HEK293 (cell line): ENCODE measurements at regions not wholly inside any gene's neighbourhood (a gene's known extent, or its start where the extent isn't known, plus 50 kb on each side); places are given as distances from the start of the nearest gene placed in this dataset.

ENCODE experiments used
- CTCF ChIA-PET: fragments of 350-600 bp; formaldehyde crosslinking; extraction: SDS; loops from one replicate; lab custom pipeline; 2021; ENCODE audit warnings: antibody characterized with exemption; lab: Yijun Ruan, JAX
- POLR2A ChIA-PET: fragments of 300-600 bp; formaldehyde crosslinking; extraction: SDS; loops from one replicate; lab custom pipeline; 2020; ENCODE audit warnings: antibody characterized with exemption, inconsistent platforms; lab: Yijun Ruan, JAX
- H3K27ac ChIP-seq: fragments of 200-500 bp; sonication (Bioruptor generic); 2 replicates; pipeline ENCODE4 v1.5.1; 2014; ENCODE audit warnings: low read depth, low read length, control low read depth, inconsistent platforms; ENCODE audit errors: extremely low read depth
- H3K36me3 ChIP-seq, 2 experiments: fragments of 200-500 bp in 1 of 2; sonication (Bioruptor generic) in 1 of 2; 1 replicate in 1 of 2; 2 replicates in 1 of 2; pipeline ENCODE4 v1.5.1; 2014 to 2017; ENCODE audit warnings: inconsistent platforms in 2 of 2, low read length in 2 of 2; ENCODE audit not compliant: control insufficient read depth in 2 of 2, insufficient read depth in 1 of 2
- H3K4me1 ChIP-seq: fragments of 200-500 bp; sonication (Bioruptor generic); 2 replicates; pipeline ENCODE4 v1.5.1; 2014; ENCODE audit warnings: mild to moderate bottlenecking, low read length, inconsistent platforms; ENCODE audit not compliant: control insufficient read depth, insufficient read depth
- H3K4me3 ChIP-seq: 2 replicates; pipeline ENCODE4 v1.5.1; 2011; ENCODE audit warnings: low read depth, mild to moderate bottlenecking, control low read depth, low read length, moderate library complexity
- H3K9me3 ChIP-seq: fragments of 200-500 bp; sonication (Bioruptor generic); 2 replicates; pipeline ENCODE4 v1.5.1; 2014; ENCODE audit warnings: low read depth, low read length, inconsistent platforms; ENCODE audit not compliant: control insufficient read depth, insufficient read depth
- EGR2 ChIP-seq: fragments of 450-650 bp; formaldehyde crosslinking; IDR thresholded peaks from 2 replicates; pipeline ENCODE4 v1.5.1; 2016; ENCODE audit warnings: low read depth, missing biosample characterization, missing genetic modification characterization
- PRDM1 ChIP-seq: fragments of 450-650 bp; formaldehyde crosslinking; IDR thresholded peaks from 2 replicates; pipeline ENCODE4; 2016; ENCODE audit warnings: missing biosample characterization, missing genetic modification characterization
- PRDM6 ChIP-seq: fragments of 450-650 bp; formaldehyde crosslinking; IDR thresholded peaks from 2 replicates; pipeline ENCODE4 v1.5.1; 2017; ENCODE audit warnings: missing biosample characterization, missing genetic modification characterization
- REPIN1 ChIP-seq: fragments of 450-650 bp; formaldehyde crosslinking; IDR thresholded peaks from 2 replicates; pipeline ENCODE4 v1.5.1; 2017; ENCODE audit warnings: missing biosample characterization, missing genetic modification characterization, low read depth
- REST ChIP-seq: fragments of 450-650 bp; formaldehyde crosslinking; IDR thresholded peaks from 2 replicates; pipeline ENCODE4 v1.5.1; 2016; ENCODE audit warnings: missing biosample characterization, missing genetic modification characterization
- TRIM28 ChIP-seq: IDR thresholded peaks from 2 replicates; pipeline ENCODE4 v1.6.1; 2011; ENCODE audit warnings: low read length, control low read depth, borderline replicate concordance
- ZBTB1 ChIP-seq: fragments of 450-650 bp; formaldehyde crosslinking; IDR thresholded peaks from 2 replicates; pipeline ENCODE4 v1.5.1; 2016; ENCODE audit warnings: missing biosample characterization, missing genetic modification characterization
- ZFP3 ChIP-seq: fragments of 450-650 bp; formaldehyde crosslinking; IDR thresholded peaks from 2 replicates; pipeline ENCODE4 v1.5.1; 2016; ENCODE audit warnings: low read depth, missing biosample characterization, missing genetic modification characterization
- ZNF121 ChIP-seq: fragments of 450-650 bp; formaldehyde crosslinking; IDR thresholded peaks from 2 replicates; pipeline ENCODE4 v1.5.1; 2016; ENCODE audit warnings: missing biosample characterization, missing genetic modification characterization
- ZNF155 ChIP-seq: fragments of 450-650 bp; formaldehyde crosslinking; IDR thresholded peaks from 2 replicates; pipeline ENCODE4 v1.5.1; 2016; ENCODE audit warnings: missing biosample characterization, missing genetic modification characterization
- ZNF221 ChIP-seq: fragments of 450-650 bp; formaldehyde crosslinking; IDR thresholded peaks from 2 replicates; pipeline ENCODE4 v1.5.1; 2017; ENCODE audit warnings: missing biosample characterization, missing genetic modification characterization, borderline replicate concordance
- ZNF362 ChIP-seq: fragments of 450-650 bp; formaldehyde crosslinking; IDR thresholded peaks from 2 replicates; pipeline ENCODE4 v1.5.1; 2016; ENCODE audit warnings: missing biosample characterization, missing genetic modification characterization
- ZNF561 ChIP-seq: fragments of 450-650 bp; IDR thresholded peaks from 2 replicates; pipeline ENCODE4 v1.5.1; 2018; ENCODE audit warnings: missing biosample characterization, missing genetic modification characterization, borderline replicate concordance
- ZNF621 ChIP-seq: fragments of 450-650 bp; formaldehyde crosslinking; IDR thresholded peaks from 2 replicates; pipeline ENCODE4 v1.5.1; 2017; ENCODE audit warnings: missing biosample characterization, missing genetic modification characterization
- ZNF777 ChIP-seq: fragments of 450-650 bp; formaldehyde crosslinking; IDR thresholded peaks from 2 replicates; pipeline ENCODE4 v1.5.1; 2017; ENCODE audit warnings: missing biosample characterization, missing genetic modification characterization, borderline replicate concordance
- TF ChIP-seq, protein P1 (sequence below): fragments of 450-650 bp; formaldehyde crosslinking; IDR thresholded peaks from 2 replicates; pipeline ENCODE4 v1.5.1; 2016; ENCODE audit warnings: missing biosample characterization, missing genetic modification characterization, borderline replicate concordance
- TF ChIP-seq, protein P2 (sequence below): fragments of 450-650 bp; formaldehyde crosslinking; IDR thresholded peaks from 2 replicates; pipeline ENCODE4 v1.5.1; 2016; ENCODE audit warnings: missing biosample characterization, missing genetic modification characterization, borderline replicate concordance
- TF ChIP-seq, protein P3 (sequence below): fragments of 450-650 bp; formaldehyde crosslinking; IDR thresholded peaks from 2 replicates; pipeline ENCODE4 v1.5.1; 2017; ENCODE audit warnings: missing biosample characterization, missing genetic modification characterization
- TF ChIP-seq, protein P4 (sequence below): fragments of 450-650 bp; formaldehyde crosslinking; IDR thresholded peaks from 2 replicates; pipeline ENCODE4 v1.5.1; 2017; ENCODE audit warnings: missing biosample characterization, missing genetic modification characterization

GRCh38 chr4:182082910-182083309, 160.3 kb upstream of the TENM3 start (continued):
- TF ChIP-seq ZFP3 = no peak
- TF ChIP-seq, protein P1, sequence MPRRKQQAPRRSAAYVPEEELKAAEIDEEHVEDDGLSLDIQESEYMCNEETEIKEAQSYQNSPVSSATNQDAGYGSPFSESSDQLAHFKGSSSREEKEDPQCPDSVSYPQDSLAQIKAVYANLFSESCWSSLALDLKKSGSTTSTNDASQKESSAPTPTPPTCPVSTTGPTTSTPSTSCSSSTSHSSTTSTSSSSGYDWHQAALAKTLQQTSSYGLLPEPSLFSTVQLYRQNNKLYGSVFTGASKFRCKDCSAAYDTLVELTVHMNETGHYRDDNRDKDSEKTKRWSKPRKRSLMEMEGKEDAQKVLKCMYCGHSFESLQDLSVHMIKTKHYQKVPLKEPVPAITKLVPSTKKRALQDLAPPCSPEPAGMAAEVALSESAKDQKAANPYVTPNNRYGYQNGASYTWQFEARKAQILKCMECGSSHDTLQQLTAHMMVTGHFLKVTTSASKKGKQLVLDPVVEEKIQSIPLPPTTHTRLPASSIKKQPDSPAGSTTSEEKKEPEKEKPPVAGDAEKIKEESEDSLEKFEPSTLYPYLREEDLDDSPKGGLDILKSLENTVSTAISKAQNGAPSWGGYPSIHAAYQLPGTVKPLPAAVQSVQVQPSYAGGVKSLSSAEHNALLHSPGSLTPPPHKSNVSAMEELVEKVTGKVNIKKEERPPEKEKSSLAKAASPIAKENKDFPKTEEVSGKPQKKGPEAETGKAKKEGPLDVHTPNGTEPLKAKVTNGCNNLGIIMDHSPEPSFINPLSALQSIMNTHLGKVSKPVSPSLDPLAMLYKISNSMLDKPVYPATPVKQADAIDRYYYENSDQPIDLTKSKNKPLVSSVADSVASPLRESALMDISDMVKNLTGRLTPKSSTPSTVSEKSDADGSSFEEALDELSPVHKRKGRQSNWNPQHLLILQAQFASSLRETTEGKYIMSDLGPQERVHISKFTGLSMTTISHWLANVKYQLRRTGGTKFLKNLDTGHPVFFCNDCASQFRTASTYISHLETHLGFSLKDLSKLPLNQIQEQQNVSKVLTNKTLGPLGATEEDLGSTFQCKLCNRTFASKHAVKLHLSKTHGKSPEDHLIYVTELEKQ (tag by site-specific recombination) = no peak

- H3K4me3 ChIP-seq = no peak overlapping the region
- no peaks in the 10 kb centered on the region for H3K9me3 ChIP-seq
- CTCF ChIA-PET = no interaction called here
- H3K27ac ChIP-seq = no peak overlapping the region
- POLR2A ChIA-PET = no interaction called here
- no peaks in the 10 kb centered on the region for H3K4me1 ChIP-seq
- H3K36me3 ChIP-seq = no peaks in the 10 kb centered on the region
- no peak for TF ChIP-seq REST (tag by site-specific recombination)
- TF ChIP-seq ZNF221 = no peak
- TF ChIP-seq EGR2 (tag by site-specific recombination) = no peak
- TF ChIP-seq PRDM1 (tag by site-specific recombination) = no peak
- no peak for TF ChIP-seq PRDM6 (tag by site-specific recombination)
- TF ChIP-seq, protein P2, sequence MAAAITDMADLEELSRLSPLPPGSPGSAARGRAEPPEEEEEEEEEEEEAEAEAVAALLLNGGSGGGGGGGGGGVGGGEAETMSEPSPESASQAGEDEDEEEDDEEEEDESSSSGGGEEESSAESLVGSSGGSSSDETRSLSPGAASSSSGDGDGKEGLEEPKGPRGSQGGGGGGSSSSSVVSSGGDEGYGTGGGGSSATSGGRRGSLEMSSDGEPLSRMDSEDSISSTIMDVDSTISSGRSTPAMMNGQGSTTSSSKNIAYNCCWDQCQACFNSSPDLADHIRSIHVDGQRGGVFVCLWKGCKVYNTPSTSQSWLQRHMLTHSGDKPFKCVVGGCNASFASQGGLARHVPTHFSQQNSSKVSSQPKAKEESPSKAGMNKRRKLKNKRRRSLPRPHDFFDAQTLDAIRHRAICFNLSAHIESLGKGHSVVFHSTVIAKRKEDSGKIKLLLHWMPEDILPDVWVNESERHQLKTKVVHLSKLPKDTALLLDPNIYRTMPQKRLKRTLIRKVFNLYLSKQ = no peak
- TF ChIP-seq, protein P3, sequence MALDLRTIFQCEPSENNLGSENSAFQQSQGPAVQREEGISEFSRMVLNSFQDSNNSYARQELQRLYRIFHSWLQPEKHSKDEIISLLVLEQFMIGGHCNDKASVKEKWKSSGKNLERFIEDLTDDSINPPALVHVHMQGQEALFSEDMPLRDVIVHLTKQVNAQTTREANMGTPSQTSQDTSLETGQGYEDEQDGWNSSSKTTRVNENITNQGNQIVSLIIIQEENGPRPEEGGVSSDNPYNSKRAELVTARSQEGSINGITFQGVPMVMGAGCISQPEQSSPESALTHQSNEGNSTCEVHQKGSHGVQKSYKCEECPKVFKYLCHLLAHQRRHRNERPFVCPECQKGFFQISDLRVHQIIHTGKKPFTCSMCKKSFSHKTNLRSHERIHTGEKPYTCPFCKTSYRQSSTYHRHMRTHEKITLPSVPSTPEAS (tag by site-specific recombination) = no peak
- no peak for TF ChIP-seq ZNF362 (tag by site-specific recombination)
- no peak for TF ChIP-seq ZBTB1 (tag by site-specific recombination)
- TF ChIP-seq ZNF777 = no peak
- no peak for TF ChIP-seq REPIN1 (tag by site-specific recombination)
- TF ChIP-seq, protein P4, sequence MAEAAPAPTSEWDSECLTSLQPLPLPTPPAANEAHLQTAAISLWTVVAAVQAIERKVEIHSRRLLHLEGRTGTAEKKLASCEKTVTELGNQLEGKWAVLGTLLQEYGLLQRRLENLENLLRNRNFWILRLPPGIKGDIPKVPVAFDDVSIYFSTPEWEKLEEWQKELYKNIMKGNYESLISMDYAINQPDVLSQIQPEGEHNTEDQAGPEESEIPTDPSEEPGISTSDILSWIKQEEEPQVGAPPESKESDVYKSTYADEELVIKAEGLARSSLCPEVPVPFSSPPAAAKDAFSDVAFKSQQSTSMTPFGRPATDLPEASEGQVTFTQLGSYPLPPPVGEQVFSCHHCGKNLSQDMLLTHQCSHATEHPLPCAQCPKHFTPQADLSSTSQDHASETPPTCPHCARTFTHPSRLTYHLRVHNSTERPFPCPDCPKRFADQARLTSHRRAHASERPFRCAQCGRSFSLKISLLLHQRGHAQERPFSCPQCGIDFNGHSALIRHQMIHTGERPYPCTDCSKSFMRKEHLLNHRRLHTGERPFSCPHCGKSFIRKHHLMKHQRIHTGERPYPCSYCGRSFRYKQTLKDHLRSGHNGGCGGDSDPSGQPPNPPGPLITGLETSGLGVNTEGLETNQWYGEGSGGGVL (tag by site-specific recombination) = no peak
- TF ChIP-seq ZNF561 (tag by site-specific recombination) = no peak
- no peak for TF ChIP-seq TRIM28
- TF ChIP-seq ZNF121 = no peak
- TF ChIP-seq ZNF155 = no peak
- no peak for TF ChIP-seq ZNF621 (tag by site-specific recombination)
Observed at GRCh38 chr4:182083671-182084410, 159.4 kb upstream of the TENM3 start.
